Activated T-cell treated with anti-CD3 and anti-CD28 coated beads, Interleukin-2, amount 50 U/mL, for 24 hours (primary cell): ENCODE measurements at regions not wholly inside any gene's neighbourhood (a gene's known extent, or its start where the extent isn't known, plus 50 kb on each side); places are given as distances from the start of the nearest gene placed in this dataset.

Experiments used
- DNase-seq: peaks from one replicate; pipeline ENCODE4 v3.0.0-alpha.2; 2020
- H3K27ac Mint-ChIP-seq: 2 replicates; pipeline ENCODE4 v1.8.0; 2020; ENCODE audit warnings: mild to moderate bottlenecking, mixed read lengths
- H3K27me3 Mint-ChIP-seq: 2 replicates; pipeline ENCODE4 v1.8.0; 2020; ENCODE audit warnings: mixed read lengths
- H3K36me3 Mint-ChIP-seq: 2 replicates; pipeline ENCODE4 v1.8.0; 2020; ENCODE audit warnings: low read depth, mixed read lengths
- H3K4me1 Mint-ChIP-seq: 2 replicates; pipeline ENCODE4 v1.8.0; 2020; ENCODE audit warnings: low read depth, mixed read lengths
- H3K4me3 Mint-ChIP-seq: 2 replicates; pipeline ENCODE4 v1.8.0; 2020; ENCODE audit warnings: mild to moderate bottlenecking, moderate library complexity, mixed read lengths
- H3K9me3 Mint-ChIP-seq: 2 replicates; pipeline ENCODE4 v1.8.0; 2020; ENCODE audit warnings: mixed read lengths

- Mint-ChIP-seq H3K27ac (no peak overlapping the region), H3K36me3 (no peaks in the 10 kb centered on the region), H3K4me1 (peaks cover 20% of the 10 kb centered on the region), H3K27me3 (peaks cover 37% of the 10 kb centered on the region), H3K4me3 (no peak overlapping the region), H3K9me3 (no peaks in the 10 kb centered on the region)
- DNase-seq = no peak
Observed at GRCh38 chr16:85333744-85334640, 221.7 kb upstream of the CIBAR2 start.

- H3K4me1 Mint-ChIP-seq = peaks cover 20% of the 10 kb centered on the region
- H3K4me3 Mint-ChIP-seq = peak overlapping the region; percentile 65
- H3K27ac Mint-ChIP-seq = peak overlapping the region; percentile 69
- no peaks in the 10 kb centered on the region for H3K9me3 Mint-ChIP-seq
- DNase-seq = peak; percentile 58
- H3K27me3 Mint-ChIP-seq = peaks cover 33% of the 10 kb centered on the region
- no peaks in the 10 kb centered on the region for H3K36me3 Mint-ChIP-seq
Observed at GRCh38 chr16:85334718-85335583, 222.7 kb upstream of the CIBAR2 start.

- H3K27ac Mint-ChIP-seq = peak overlapping the region; percentile 69
- peak overlapping the region; percentile 65 for H3K4me3 Mint-ChIP-seq
- H3K9me3 Mint-ChIP-seq = no peaks in the 10 kb centered on the region
- DNase-seq = no peak
- H3K4me1 Mint-ChIP-seq = peaks cover 13% of the 10 kb centered on the region
- H3K36me3 Mint-ChIP-seq = no peaks in the 10 kb centered on the region
- peaks cover 27% of the 10 kb centered on the region for H3K27me3 Mint-ChIP-seq
Observed at GRCh38 chr16:85335584-85336491, 223.6 kb upstream of the CIBAR2 start.

GRCh38 chr16:85337910-85338637 lies 225.8 kb upstream of the CIBAR2 start:
- H3K27ac Mint-ChIP-seq = no peak overlapping the region
- peaks cover 13% of the 10 kb centered on the region for H3K4me1 Mint-ChIP-seq
- no peaks in the 10 kb centered on the region for H3K36me3 Mint-ChIP-seq
- DNase-seq = no peak
- H3K9me3 Mint-ChIP-seq = no peaks in the 10 kb centered on the region
- H3K27me3 Mint-ChIP-seq = peaks cover 26% of the 10 kb centered on the region
- H3K4me3 Mint-ChIP-seq = no peak overlapping the region

- DNase-seq = no peak
- Mint-ChIP-seq H3K4me3 (no peak overlapping the region), H3K27ac (no peak overlapping the region), H3K27me3 (peaks cover 26% of the 10 kb centered on the region), H3K4me1 (peaks cover 13% of the 10 kb centered on the region), H3K36me3 (no peaks in the 10 kb centered on the region), H3K9me3 (no peaks in the 10 kb centered on the region)
Observed at GRCh38 chr16:85338638-85338982, 226.3 kb upstream of the CIBAR2 start.

- H3K4me1 Mint-ChIP-seq = peaks cover 13% of the 10 kb centered on the region
Observed at GRCh38 chr16:85338989-85339685, 226.9 kb upstream of the CIBAR2 start.

GRCh38 chr16:85341972-85342695 lies 229.9 kb upstream of the CIBAR2 start:
- no peak overlapping the region for H3K27ac Mint-ChIP-seq
- DNase-seq = no peak

More at GRCh38 chr16:85338989-85339685, 226.9 kb upstream of the CIBAR2 start:
- H3K27me3 Mint-ChIP-seq = peaks cover 21% of the 10 kb centered on the region
- H3K9me3 Mint-ChIP-seq = no peaks in the 10 kb centered on the region
- H3K27ac Mint-ChIP-seq = no peak overlapping the region
- DNase-seq = no peak
- no peak overlapping the region for H3K4me3 Mint-ChIP-seq
- H3K36me3 Mint-ChIP-seq = no peaks in the 10 kb centered on the region

GRCh38 chr16:85344502-85345128 lies 232.3 kb upstream of the CIBAR2 start:
- Mint-ChIP-seq H3K9me3 (no peaks in the 10 kb centered on the region), H3K4me3 (no peak overlapping the region), H3K4me1 (no peaks in the 10 kb centered on the region), H3K27ac (no peak overlapping the region), H3K27me3 (no peaks in the 10 kb centered on the region), H3K36me3 (no peaks in the 10 kb centered on the region)
- no peak for DNase-seq

More at GRCh38 chr16:85341972-85342695, 229.9 kb upstream of the CIBAR2 start:
- Mint-ChIP-seq H3K27me3 (peaks cover 4% of the 10 kb centered on the region), H3K4me1 (no peaks in the 10 kb centered on the region), H3K9me3 (no peaks in the 10 kb centered on the region), H3K4me3 (no peak overlapping the region), H3K36me3 (no peaks in the 10 kb centered on the region)

- Mint-ChIP-seq H3K27ac (no peak overlapping the region), H3K4me3 (no peak overlapping the region)
Observed at GRCh38 chr16:85345129-85345639, 232.9 kb upstream of the CIBAR2 start.

GRCh38 chr16:85346404-85347212 lies 234.3 kb upstream of the CIBAR2 start:
- H3K4me1 Mint-ChIP-seq = no peaks in the 10 kb centered on the region
- DNase-seq = no peak
- H3K27me3 Mint-ChIP-seq = no peaks in the 10 kb centered on the region
- no peak overlapping the region for H3K4me3 Mint-ChIP-seq
- H3K9me3 Mint-ChIP-seq = no peaks in the 10 kb centered on the region
- no peaks in the 10 kb centered on the region for H3K36me3 Mint-ChIP-seq
- H3K27ac Mint-ChIP-seq = no peak overlapping the region

More at GRCh38 chr16:85345129-85345639, 232.9 kb upstream of the CIBAR2 start:
- no peaks in the 10 kb centered on the region for H3K36me3 Mint-ChIP-seq
- H3K9me3 Mint-ChIP-seq = no peaks in the 10 kb centered on the region
- no peaks in the 10 kb centered on the region for H3K4me1 Mint-ChIP-seq
- DNase-seq = no peak
- H3K27me3 Mint-ChIP-seq = no peaks in the 10 kb centered on the region

GRCh38 chr16:85347213-85347591 lies 234.9 kb upstream of the CIBAR2 start:
- no peaks in the 10 kb centered on the region for H3K36me3 Mint-ChIP-seq
- H3K4me1 Mint-ChIP-seq = no peaks in the 10 kb centered on the region
- no peaks in the 10 kb centered on the region for H3K9me3 Mint-ChIP-seq
- DNase-seq = no peak
- no peak overlapping the region for H3K27ac Mint-ChIP-seq
- no peak overlapping the region for H3K4me3 Mint-ChIP-seq
- H3K27me3 Mint-ChIP-seq = no peaks in the 10 kb centered on the region
